ENCODE measurements at regions not wholly inside any gene's neighbourhood (a gene's known extent, or its start where the extent isn't known, plus 50 kb on each side); places are given as distances from the start of the nearest gene placed in this dataset.

DNA sequence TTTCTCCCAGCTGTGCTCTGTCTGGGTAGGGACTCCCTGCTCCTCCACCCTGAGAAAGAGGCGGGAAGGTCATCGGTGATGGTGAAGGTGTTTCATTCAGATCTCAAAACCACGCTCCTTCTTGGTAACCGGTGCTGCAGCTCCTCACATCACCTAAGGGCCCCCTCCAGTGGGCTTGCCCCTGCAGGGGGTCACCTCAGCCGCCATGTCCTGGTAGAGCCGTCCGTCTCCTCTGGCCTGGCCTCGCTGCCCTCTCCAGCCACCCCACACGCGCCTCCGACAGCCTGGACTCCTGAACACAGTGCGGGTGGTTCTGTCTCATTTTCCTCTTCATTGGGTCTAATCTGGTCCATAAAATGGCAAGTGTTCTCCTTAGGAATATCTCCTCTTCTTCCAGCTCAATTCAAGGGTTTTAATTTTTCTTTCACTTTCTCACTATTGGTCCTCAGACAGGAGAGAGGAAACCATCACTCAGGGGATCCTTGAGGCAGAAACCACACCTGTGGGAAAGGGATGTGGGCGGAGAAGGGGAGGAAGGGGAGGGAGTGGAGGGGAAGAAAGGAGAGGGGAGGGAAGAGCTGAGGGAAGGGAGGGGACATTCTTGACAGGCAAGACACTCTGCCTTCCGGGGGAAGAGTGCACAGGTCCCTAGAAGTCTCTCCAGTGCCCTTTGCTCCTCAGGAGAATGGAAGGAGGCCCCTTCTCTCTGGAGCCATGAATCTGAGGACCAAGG, 1338.4 kb downstream of the TBC1D22A start:
- in situ Hi-C loops (cut with MboI; ENCODE audit: low sequenced_read_pairs), result no loop called here

GRCh38 chr22:48099671-48100070, 1337.2 kb downstream of the TBC1D22A start:
- in situ Hi-C loops (cut with MboI; ENCODE audit: low sequenced_read_pairs), result no loop called here

- in situ Hi-C loops (cut with MboI; ENCODE audit: low sequenced_read_pairs), result no loop called here
These were observed 1336.8 kb downstream of the TBC1D22A start for GRCh38 chr22:48099251-48099650.

DNA sequence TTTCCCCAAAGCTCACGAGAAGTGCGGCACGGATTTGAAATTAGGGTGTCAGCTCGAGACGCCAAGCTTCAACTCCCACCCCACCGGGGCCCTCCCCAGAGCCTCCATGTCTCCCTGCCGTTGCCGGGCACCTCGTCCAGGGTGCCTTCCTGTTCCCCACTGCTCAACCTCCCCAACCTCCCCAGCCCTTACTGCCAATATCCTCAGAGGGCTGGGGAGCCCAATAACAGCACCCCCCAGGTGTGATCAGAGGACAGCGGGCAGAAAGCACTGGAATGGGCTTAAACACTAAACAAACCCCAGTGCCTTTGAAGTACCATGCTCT, 1336.4 kb downstream of the TBC1D22A start:
- in situ Hi-C loops (cut with MboI; ENCODE audit: low sequenced_read_pairs), result no loop called here

- in situ Hi-C loops (cut with MboI; ENCODE audit: low sequenced_read_pairs), result no loop called here
These were observed 1335.9 kb downstream of the TBC1D22A start for GRCh38 chr22:48098243-48098920.

DNA sequence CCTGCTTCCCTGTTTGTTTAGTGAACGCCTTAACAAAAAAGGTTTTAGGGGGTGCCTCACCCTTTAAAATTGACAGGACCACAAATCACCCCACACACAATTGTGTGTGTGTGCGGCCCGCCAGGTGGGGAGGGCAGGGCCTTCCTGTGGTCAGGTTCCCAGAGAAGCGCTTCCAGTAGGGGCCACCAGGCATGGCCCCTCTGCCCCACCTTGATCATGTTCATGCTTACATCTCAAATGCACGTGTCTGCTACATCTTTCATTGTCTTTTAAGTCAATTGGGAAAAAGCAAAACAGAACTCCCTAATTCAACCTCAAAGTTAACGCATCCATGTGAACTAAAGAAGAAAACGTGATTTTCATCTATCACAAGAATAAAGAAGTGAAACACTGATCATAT, 1335.3 kb downstream of the TBC1D22A start:
- in situ Hi-C loops (cut with MboI; ENCODE audit: low sequenced_read_pairs), result no loop called here

- in situ Hi-C loops (cut with MboI; ENCODE audit: low sequenced_read_pairs), result no loop called here
These were observed 1334.6 kb downstream of the TBC1D22A start for GRCh38 chr22:48096851-48097665.

DNA sequence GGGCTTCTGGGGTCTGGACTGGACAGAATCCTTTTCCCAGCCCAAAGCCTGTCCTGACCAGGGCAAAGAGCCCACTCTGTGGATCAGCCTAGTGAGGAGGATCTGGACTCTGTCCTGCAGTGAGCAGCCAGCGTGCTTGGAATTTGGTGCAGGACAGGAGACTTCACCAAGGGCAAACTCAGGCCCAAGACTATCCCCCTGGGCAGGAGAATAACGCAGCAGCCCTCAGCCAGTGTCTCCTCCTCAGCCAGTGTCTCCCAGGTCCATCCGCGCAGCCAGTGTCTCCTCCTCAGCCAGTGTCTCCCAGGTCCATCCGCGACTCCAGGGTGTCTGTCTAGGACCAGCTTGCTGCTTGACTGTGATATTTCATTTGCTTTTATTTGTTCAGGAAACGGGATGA, 1334.0 kb downstream of the TBC1D22A start:
- in situ Hi-C loops (cut with MboI; ENCODE audit: low sequenced_read_pairs), result no loop called here

GRCh38 chr22:48093981-48094380, 1331.5 kb downstream of the TBC1D22A start:
- in situ Hi-C loops (cut with MboI; ENCODE audit: low sequenced_read_pairs), result no loop called here

- in situ Hi-C loops (cut with MboI; ENCODE audit: low sequenced_read_pairs), result no loop called here
These were observed 1330.4 kb downstream of the TBC1D22A start for GRCh38 chr22:48092866-48093265.

- in situ Hi-C loops (cut with MboI; ENCODE audit: low sequenced_read_pairs), result no loop called here
These were observed 1329.3 kb downstream of the TBC1D22A start for GRCh38 chr22:48091656-48092223.

DNA sequence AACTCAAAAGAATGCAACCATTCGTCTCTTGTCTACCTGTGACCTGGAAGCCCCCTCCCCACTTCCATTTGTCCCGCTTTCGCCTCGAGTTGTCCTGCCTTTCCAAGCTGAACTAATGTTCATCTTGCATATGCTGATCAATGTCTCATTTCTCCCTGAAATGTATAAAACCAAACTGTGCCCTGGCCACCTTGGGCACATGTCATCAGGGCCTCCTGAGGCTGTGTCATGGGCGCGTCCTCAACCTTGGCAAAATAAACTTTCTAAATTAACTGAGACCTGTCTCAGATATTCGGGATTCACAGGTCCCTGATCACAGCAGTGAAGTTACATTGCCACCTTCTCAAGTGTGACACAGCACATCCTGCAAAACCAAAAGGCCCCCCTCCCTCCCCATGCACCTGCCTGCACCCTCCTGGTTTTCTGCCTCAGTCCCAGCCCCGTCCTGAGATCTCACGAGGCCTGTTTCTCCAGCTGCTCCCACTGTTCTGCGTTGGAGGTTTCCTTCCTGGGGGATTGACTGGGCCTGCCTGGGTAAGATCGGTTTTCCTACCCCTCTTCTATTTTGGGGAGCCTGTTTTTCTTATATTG, 1328.7 kb downstream of the TBC1D22A start:
- in situ Hi-C loops (cut with MboI; ENCODE audit: low sequenced_read_pairs), result no loop called here

- in situ Hi-C loops (cut with MboI; ENCODE audit: low sequenced_read_pairs), result no loop called here
These were observed 1327.9 kb downstream of the TBC1D22A start for GRCh38 chr22:48090332-48090672.

- in situ Hi-C loops (cut with MboI; ENCODE audit: low sequenced_read_pairs), result no loop called here
These were observed 1327.3 kb downstream of the TBC1D22A start for GRCh38 chr22:48089601-48090331.

- in situ Hi-C loops (cut with MboI; ENCODE audit: low sequenced_read_pairs), result no loop called here
These were observed 1326.6 kb downstream of the TBC1D22A start for GRCh38 chr22:48088926-48089536.

- in situ Hi-C loops (cut with MboI; ENCODE audit: low sequenced_read_pairs), result no loop called here
These were observed 1325.8 kb downstream of the TBC1D22A start for GRCh38 chr22:48088251-48088650.

DNA sequence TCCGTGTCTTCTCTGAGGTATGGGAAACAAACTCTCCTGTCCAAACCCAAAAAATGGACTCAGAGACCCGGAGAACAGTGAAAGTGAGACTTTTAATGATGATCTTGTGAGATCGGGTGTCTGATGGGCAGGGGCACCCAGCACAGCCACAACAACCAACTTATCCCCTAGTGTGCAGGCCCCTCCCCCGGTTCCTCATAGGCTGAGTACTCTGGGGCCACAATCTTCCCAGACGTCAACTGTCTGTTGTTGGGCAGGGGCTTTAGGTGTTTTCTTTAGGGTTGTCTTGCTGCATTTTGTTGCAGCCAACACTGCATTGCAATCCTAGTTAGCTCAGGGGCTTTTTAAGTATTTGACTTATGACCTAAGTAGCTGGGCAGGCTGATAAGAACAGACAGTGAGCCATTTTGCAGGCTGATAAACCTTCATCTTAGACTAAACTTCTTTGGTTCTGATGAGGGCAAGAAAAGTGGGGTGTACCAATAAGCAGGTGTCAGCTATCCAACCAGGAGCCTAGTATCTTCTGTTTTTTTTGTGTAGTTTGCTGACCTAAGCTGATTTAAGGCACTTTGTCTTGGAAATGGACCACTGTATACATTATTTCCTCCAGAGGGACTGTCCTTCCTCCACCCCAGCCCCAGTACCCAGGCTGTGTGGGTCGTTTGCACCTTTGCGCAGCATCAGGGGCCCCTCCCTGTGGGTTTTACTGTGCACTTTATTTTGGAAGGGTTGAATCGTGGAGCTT, 1323.6 kb downstream of the TBC1D22A start:
- in situ Hi-C loops (cut with MboI; ENCODE audit: low sequenced_read_pairs), result no loop called here

DNA sequence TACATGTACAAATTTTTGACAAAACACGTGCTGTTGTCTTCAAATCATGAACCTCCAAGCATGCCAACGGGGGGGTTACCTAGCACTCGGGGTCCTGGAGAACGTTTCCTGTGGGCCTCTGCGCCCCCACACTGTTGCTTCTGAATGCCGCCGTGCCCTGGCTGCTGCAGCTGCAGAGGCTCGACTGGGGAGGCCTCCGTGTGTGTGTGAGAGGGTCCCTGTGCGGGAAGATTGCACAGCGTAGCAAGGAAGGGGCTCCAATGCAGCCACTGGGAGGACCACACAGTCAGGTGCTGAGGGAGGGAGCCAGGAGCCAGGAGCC, 1322.2 kb downstream of the TBC1D22A start:
- in situ Hi-C loops (cut with MboI; ENCODE audit: low sequenced_read_pairs), result no loop called here

DNA sequence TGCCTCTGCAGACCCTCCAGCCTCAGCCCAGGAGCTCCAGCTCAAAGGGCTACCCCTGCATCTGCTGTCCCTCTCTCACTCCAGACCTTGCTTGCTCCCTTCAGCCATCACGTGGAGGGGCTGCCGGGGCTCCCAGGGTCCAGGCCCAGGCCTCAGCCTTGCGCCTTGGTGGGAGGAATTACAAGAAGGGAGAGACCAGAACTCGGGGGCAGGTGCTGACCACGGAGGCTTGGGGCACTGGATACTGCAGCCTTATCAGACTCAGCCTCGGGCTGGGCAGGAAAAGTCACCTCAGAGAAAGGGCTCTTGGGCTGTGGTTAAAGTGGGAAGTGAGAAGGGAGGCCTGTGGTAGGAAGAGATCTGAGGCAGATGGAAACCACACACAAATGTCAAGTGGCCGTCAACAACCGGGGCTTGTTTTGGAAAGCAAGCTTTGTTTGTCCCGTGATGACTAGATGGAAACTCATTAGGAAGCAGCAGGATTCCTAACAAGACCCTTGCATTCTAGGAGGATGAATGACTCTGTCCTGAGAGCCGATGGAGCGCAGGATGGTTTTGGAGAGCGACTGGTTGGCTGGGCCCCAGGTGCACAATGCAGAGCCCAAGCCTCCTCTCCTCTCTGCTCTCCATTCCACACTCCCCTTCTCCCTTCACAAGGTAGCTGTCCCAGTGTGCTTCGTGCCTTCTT, 1321.7 kb downstream of the TBC1D22A start:
- in situ Hi-C loops (cut with MboI; ENCODE audit: low sequenced_read_pairs), result no loop called here
